H54 (cell line): ENCODE measurements at regions not wholly inside any gene's neighbourhood (a gene's known extent, or its start where the extent isn't known, plus 50 kb on each side); places are given as distances from the start of the nearest gene placed in this dataset.
A peak's percentile ranks its signal among the peaks of the same experiment; 100 is the strongest.
"Not testable (repeated sequence)": the region's sequence is repeated elsewhere in the genome, so short reads cannot be mapped to it uniquely, and the experiment has no call there.

ENCODE experiments used
- DNase-seq: peaks from one replicate; pipeline ENCODE4 v3.0.0; 2011; ENCODE audit warnings: low spot score, mixed read lengths; ENCODE audit not compliant: insufficient read length
- FAIRE-seq: peaks from 3 replicates; lab custom pipeline; 2011; peaks lifted over from hg19 to GRCh38; lab: Jason Lieb, UNC
- POLR2A ChIP-seq: IDR thresholded peaks from 2 replicates; pipeline ENCODE4 v1.6.1; 2011; ENCODE audit warnings: low read depth, mild to moderate bottlenecking, low read length

GRCh38 chr6:3915076-3915791 lies 66.1 kb downstream of the FAM50B start:
- TF ChIP-seq POLR2A, result no peak
- DNase-seq (no peak), FAIRE-seq (no peak)

GRCh38 chr6:3916211-3916610 lies 67.0 kb downstream of the FAM50B start:
- no peak for DNase-seq
- no peak for TF ChIP-seq POLR2A
- no peak for FAIRE-seq

- DNase-seq, FAIRE-seq: not testable (repeated sequence)
These were observed 67.6 kb downstream of the FAM50B start for GRCh38 chr6:3916749-3917148.

- no peak for TF ChIP-seq POLR2A
- FAIRE-seq, result no peak
- DNase-seq, result no peak
These were observed 69.3 kb downstream of the FAM50B start for GRCh38 chr6:3918469-3918868.

DNA sequence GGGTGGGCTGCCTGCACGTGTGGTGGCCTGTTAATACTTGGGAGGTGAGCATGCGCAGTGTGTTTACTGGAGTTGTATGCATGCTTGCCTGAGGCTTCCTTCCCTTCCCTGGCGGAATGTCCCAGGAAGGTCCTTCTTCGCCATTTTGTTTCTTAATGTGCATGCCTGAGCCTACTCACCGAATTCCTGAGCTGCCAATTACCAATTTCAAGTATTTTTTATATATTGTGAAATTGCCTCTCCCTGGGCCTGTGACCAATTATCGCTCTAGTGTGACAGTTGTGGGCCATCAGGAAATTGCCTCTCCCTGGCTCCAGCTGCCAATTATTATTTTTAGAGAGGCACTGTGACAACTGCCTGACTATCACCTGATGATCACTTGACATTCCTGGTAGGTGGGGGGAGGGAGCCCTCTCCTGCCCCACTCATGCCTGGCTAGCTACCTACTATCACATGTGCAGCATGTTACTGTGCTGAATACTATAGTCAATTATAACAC lies 70.0 kb downstream of the FAM50B start:
- FAIRE-seq (no peak), DNase-seq (no peak)
- TF ChIP-seq POLR2A, result no peak

- no peak for DNase-seq
- no peak for TF ChIP-seq POLR2A
- FAIRE-seq, result no peak
These were observed 70.7 kb downstream of the FAM50B start for GRCh38 chr6:3919849-3920248.

DNA sequence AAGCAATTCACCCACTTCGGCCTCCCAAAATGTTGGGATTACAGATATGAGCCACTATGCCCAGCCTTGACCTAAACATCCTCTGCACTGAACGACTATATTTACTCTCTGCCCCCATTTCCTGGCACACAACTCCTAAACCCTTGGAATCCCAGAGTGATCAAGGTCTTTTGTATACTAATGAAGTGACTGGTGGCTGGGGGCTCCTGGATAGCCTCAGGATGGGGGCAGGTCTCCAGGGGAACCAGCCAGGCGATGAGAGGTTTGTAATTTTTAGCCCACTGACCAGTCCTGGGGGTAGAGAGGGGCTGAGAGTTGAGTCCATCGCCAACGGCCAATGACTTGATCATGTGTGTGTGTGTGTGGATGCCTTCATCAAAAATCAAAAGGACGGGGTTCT lies 71.1 kb downstream of the FAM50B start:
- FAIRE-seq (no peak), DNase-seq (no peak)
- no peak for TF ChIP-seq POLR2A

DNA sequence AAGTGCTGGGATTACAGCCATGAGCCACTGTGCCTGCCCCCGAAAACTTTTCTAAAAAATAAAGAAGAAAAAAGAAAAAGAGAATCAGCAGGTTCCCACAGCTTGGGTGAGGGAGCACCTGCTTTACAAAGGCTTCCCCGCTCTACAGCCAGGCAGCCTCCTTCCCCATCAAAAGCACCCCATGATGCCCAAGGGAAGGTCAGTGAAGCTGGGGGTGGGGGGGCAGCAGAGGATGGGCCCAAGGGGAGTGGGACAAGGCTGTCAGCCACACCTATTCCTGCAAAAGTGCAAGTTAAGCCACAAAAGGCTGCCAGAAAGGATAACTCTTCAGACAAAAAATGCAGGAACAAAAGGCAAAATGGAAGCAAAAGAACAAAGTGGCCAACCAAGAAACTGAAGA lies 72.5 kb downstream of the FAM50B start:
- no peak for TF ChIP-seq POLR2A
- FAIRE-seq, result no peak
- DNase-seq, result no peak

DNA sequence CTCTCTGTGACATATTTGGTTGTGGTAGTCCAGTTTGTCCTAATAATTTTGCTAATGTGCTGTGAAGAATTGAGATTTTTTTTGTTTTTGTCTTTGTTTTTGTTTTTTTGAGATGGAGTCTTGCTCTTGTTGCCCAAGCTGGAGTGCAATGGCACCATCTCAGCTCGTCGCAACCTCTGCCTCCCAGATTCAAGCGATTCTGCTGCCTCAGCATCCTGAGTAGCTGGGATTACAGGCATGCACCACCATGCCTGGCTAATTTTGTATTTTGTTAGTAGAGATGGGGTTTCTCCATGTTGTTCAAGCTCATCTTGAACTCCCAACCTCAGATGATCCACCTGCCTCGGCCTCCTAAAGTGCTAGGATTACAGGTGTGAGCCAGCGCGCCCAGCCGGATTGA lies 73.4 kb downstream of the FAM50B start:
- DNase-seq, FAIRE-seq: not testable (repeated sequence)

GRCh38 chr6:3925223-3926149 lies 76.3 kb downstream of the FAM50B start:
- DNase-seq, FAIRE-seq: not testable (repeated sequence)

DNA sequence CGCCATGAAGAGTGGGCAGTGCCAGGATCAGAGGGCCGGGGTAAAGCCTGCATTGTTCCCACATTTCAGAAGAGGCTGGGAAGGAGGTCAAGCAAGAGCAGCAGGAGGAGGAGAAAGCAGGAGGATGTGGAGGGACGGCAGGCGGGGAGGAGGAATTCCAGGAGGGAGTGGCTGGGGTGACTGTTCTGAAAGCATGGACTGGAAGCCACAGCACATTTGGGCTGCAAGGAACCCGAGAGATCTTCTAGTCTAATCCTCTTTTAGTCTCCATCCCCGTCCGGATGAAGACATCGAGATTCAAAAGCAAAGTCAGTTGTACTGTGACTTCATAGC lies 76.9 kb downstream of the FAM50B start:
- DNase-seq, result peak; percentile 27
- no peak for TF ChIP-seq POLR2A
- peak; percentile 94 for FAIRE-seq

DNA sequence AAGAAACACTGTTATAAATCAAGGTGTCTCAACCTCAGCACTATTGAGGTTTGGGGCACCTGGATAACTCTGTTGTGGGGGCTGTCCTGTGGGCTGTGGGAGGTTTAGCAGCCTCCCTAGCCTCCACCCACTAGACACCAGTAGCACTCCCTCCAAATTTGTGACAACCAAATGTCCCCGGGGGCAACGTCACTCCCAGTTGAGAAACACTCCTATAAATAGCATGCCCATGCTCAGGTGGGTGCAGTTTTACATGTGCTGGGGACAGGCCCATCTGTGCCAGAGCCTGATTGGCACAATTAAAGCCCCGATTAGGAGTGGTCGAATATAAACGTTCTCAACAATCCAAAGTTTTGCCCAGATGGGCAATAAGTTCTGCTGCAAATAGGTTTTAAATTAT lies 78.9 kb downstream of the FAM50B start:
- FAIRE-seq, result no peak
- no peak for TF ChIP-seq POLR2A
- DNase-seq, result no peak

- DNase-seq, result no peak
- no peak for FAIRE-seq
- no peak for TF ChIP-seq POLR2A
These were observed 80.2 kb downstream of the FAM50B start for GRCh38 chr6:3929281-3929798.

GRCh38 chr6:3937438-3937837 lies 88.3 kb downstream of the FAM50B start:
- FAIRE-seq (no peak), DNase-seq (no peak)
- TF ChIP-seq POLR2A, result no peak
